ENCODE measurements at regions not wholly inside any gene's neighbourhood (a gene's known extent, or its start where the extent isn't known, plus 50 kb on each side); places are given as distances from the start of the nearest gene placed in this dataset.
A peak's percentile ranks its signal among the peaks of the same experiment; 100 is the strongest.

- in situ Hi-C loops (cut with HindIII; ENCODE audit: low pct_ligation_motif_present, low pct_unique_long_range_greater_than_20kb, low sequenced_read_pairs): no loop called here
- no peak for DNase-seq
Observed at GRCh38 chr5:103938146-103938695, 375.6 kb upstream of the NUDT12 start.

GRCh38 chr5:103929338-103930013 lies 366.9 kb upstream of the NUDT12 start:
- no peak for DNase-seq
- in situ Hi-C loops (cut with HindIII; ENCODE audit: low pct_ligation_motif_present, low pct_unique_long_range_greater_than_20kb, low sequenced_read_pairs): no loop called here

DNA sequence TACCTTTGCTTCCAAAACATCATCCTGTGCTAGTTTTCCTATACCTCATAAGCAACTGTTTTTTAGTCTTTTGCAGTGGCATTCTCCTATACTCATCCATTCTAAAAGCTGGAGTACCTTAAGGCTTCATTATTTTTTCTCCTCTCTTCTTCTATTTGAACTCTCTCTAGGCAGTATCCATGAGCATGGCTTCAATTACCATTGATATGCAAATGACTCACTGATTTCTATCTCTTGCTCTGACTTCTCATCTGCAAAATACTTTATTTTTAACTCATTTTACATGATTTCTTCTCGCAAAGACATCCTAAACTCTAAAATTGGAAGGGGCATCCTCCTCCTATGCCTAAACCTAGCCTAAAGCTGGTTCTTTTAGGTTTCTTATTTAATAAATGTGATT lies 365.1 kb upstream of the NUDT12 start:
- no peak for DNase-seq
- in situ Hi-C loops (cut with HindIII; ENCODE audit: low pct_ligation_motif_present, low pct_unique_long_range_greater_than_20kb, low sequenced_read_pairs): no loop called here

DNA sequence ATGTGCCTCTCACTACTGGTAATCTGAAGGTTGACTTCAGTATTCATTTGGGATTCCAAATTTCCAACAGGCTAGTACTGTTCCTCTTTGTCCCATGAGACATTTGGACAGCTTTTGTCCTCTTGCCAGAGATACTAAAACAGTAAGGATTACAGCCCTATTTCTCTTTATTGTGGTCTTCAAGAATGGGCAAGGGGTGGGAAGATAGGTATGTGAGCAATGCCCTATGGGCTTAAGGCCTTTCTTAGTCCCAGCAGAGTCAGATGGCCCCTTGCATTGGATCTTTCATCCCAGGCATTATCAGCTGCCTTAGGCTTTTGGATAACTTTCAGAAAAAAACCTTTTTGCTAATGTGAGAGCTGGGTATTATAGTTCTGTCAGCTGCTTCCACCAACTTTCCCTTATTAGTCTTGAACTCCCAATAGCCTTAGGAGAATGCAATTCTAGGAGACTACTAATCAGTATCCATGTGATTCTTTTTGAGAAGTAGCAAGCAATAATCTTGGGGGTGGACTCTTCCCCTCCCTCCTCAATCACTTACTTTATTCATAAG lies 361.1 kb upstream of the NUDT12 start:
- no peak for DNase-seq
- in situ Hi-C loops (cut with HindIII; ENCODE audit: low pct_ligation_motif_present, low pct_unique_long_range_greater_than_20kb, low sequenced_read_pairs): no loop called here

GRCh38 chr5:103919506-103919905 lies 356.9 kb upstream of the NUDT12 start:
- no peak for DNase-seq
- in situ Hi-C loops (cut with HindIII; ENCODE audit: low pct_ligation_motif_present, low pct_unique_long_range_greater_than_20kb, low sequenced_read_pairs): no loop called here

DNA sequence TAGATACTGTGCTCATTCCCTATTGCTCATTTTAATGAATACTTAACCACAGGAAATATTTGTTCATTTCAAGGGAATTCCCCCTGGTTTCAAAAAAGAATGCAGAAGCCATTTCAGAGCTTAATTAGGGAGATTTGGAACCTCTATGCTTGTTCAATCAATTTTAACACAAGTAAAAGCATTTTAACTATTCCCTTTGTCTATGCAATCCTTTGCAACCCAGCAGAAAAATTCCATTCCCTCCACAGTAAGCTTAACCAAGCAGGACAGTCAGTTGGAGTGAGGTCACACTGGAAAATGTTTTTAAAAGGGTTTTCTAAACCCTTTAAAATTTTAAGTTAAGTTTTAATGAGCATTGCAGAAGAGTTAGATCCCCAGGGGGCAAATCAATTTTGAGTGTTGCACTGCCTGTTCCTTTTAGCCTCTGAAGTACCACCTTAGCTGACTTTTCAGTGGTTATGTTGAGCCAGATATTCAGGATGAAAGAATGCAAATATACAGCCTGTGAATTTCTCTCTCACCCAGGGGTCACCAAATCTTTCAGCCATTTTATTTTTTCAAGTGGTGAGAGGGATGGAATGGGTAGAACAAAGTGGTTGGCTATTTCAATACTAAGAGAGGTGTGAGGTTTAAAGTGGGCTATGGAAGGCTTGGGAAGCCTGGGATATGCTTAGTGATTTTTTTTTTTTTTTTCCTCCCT lies 356.2 kb upstream of the NUDT12 start:
- in situ Hi-C loops (cut with HindIII; ENCODE audit: low pct_ligation_motif_present, low pct_unique_long_range_greater_than_20kb, low sequenced_read_pairs): no loop called here
- peak; percentile 33 for DNase-seq

DNA sequence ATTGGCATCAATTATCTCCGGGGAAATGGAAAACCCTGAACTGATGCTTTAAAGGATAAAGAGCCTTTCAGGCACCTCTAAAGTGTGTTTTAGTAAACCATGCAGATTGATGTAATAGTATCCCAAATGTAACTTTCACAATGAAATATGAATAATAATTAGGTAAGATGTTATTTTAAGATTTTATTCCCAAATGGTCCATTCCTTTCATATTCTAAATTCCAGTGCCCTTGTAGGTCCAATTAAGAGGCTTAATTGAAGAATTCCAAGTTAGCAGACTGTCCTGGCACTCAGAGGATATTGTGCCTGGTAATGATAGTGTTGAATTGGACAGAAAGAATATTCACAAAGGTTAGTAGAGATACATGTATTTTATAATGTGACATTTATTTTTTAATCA lies 352.5 kb upstream of the NUDT12 start:
- in situ Hi-C loops (cut with HindIII; ENCODE audit: low pct_ligation_motif_present, low pct_unique_long_range_greater_than_20kb, low sequenced_read_pairs): no loop called here
- no peak for DNase-seq

GRCh38 chr5:103910786-103911185 lies 348.2 kb upstream of the NUDT12 start:
- DNase-seq: no peak
- in situ Hi-C loops (cut with HindIII; ENCODE audit: low pct_ligation_motif_present, low pct_unique_long_range_greater_than_20kb, low sequenced_read_pairs): no loop called here

- in situ Hi-C loops (cut with HindIII; ENCODE audit: low pct_ligation_motif_present, low pct_unique_long_range_greater_than_20kb, low sequenced_read_pairs): no loop called here
- no peak for DNase-seq
Observed at GRCh38 chr5:103910011-103910410, 347.4 kb upstream of the NUDT12 start.

DNA sequence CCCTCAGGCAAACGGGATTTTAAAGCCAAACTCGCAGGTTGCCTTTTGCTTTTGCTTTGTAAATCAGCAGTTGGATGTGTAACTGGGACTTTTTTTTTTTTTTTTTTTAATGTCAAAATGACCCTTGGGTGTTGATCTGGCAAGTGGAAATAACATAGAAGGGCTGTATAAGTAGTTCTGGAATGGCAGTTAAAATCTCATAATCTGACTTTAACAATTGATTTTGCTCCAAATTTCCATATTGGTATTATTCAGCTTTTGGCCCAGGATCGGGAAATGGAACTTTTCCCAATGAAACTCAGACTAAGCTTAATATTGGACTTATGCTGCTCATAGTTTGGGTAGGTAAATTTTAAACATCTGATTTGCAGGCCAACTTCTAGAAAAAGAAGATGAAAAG lies 346.8 kb upstream of the NUDT12 start:
- in situ Hi-C loops (cut with HindIII; ENCODE audit: low pct_ligation_motif_present, low pct_unique_long_range_greater_than_20kb, low sequenced_read_pairs): no loop called here
- DNase-seq: no peak

GRCh38 chr5:103908336-103909080 lies 345.9 kb upstream of the NUDT12 start:
- no peak for DNase-seq
- in situ Hi-C loops (cut with HindIII; ENCODE audit: low pct_ligation_motif_present, low pct_unique_long_range_greater_than_20kb, low sequenced_read_pairs): no loop called here

GRCh38 chr5:103907001-103907400 lies 344.4 kb upstream of the NUDT12 start:
- DNase-seq: no peak
- in situ Hi-C loops (cut with HindIII; ENCODE audit: low pct_ligation_motif_present, low pct_unique_long_range_greater_than_20kb, low sequenced_read_pairs): no loop called here

DNA sequence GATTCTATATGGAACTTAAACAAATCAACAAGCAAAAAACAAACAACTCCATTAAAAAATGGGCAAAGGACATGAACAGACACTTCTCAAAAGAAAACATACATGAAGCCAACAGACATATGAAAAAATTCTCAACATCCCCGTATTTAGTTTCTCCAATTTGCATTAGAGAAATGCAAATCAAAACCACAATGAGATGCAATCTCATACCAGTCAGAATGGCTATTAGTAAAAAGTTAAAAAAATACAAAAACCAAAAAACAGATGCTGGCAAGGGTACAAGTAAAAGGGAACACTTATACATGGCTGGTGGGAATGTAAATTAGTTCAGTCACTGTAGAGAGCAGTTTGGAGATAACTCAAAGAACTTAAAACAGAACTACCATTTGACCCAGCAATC lies 342.1 kb upstream of the NUDT12 start:
- DNase-seq: no peak
- in situ Hi-C loops (cut with HindIII; ENCODE audit: low pct_ligation_motif_present, low pct_unique_long_range_greater_than_20kb, low sequenced_read_pairs): no loop called here

- in situ Hi-C loops (cut with HindIII; ENCODE audit: low pct_ligation_motif_present, low pct_unique_long_range_greater_than_20kb, low sequenced_read_pairs): no loop called here
Observed at GRCh38 chr5:103902893-103903292, 340.3 kb upstream of the NUDT12 start.

DNA sequence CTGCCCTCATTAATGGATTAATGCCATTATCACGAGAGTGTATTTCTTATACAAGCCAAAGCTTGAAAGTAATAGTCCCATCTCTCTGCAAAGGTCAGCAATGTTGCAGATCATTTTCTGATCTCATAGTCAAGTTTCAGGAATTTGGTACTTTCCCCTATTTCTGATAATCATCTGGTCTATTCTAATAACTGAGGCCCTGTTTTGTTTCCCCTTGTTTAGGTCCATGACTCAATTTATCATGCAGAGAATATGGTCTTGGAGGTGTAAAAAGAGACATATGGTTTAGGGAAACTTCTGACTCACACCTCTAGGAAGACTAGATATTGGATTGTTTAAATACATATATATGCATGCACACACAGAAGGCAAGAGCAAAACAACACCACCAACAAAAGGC lies 339.3 kb upstream of the NUDT12 start:
- in situ Hi-C loops (cut with HindIII; ENCODE audit: low pct_ligation_motif_present, low pct_unique_long_range_greater_than_20kb, low sequenced_read_pairs): no loop called here
- DNase-seq: no peak

More at GRCh38 chr5:103902893-103903292, 340.3 kb upstream of the NUDT12 start:
- DNase-seq: no peak

DNA sequence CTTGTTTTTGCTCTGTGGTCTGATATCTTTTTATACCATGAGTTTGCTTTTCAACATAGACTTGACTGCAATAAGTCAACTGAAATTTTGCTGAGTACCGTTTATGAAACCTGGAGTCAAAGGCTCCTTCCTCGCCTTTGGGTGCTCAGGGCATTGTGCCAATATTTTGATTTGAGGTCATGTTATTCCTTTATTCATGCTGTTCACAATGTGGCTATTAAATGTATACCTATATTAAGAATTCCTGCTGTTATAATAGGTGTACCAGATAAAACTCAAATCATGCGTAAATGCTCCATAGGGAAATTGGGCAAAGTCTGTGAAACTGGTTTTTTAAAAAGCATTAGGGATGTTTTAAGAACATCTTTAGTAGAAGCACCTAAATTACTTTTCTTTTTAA lies 334.0 kb upstream of the NUDT12 start:
- DNase-seq: no peak
- in situ Hi-C loops (cut with HindIII; ENCODE audit: low pct_ligation_motif_present, low pct_unique_long_range_greater_than_20kb, low sequenced_read_pairs): no loop called here

- no peak for DNase-seq
- in situ Hi-C loops (cut with HindIII; ENCODE audit: low pct_ligation_motif_present, low pct_unique_long_range_greater_than_20kb, low sequenced_read_pairs): no loop called here
Observed at GRCh38 chr5:103895738-103896137, 333.1 kb upstream of the NUDT12 start.

- in situ Hi-C loops (cut with HindIII; ENCODE audit: low pct_ligation_motif_present, low pct_unique_long_range_greater_than_20kb, low sequenced_read_pairs): no loop called here
- no peak for DNase-seq
Observed at GRCh38 chr5:103894882-103895281, 332.3 kb upstream of the NUDT12 start.

DNA sequence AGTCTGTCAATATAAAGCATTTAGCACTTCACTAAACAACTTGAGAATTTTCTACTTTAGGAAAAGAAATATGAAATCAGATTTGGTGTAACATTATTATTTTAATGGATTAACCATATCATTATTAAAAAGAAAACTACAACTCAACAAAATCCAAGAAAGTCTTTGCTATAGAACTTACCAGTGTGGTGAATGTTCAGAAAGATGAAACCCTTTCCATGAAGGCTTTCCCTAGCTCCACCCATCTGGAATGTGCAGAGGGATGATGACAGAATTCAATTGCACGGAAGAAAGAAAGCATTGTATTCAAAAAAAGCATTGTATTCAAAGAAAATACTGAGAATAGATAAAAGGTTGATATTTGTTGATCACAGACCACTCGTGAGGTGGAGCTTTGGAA lies 328.6 kb upstream of the NUDT12 start:
- DNase-seq: no peak
- in situ Hi-C loops (cut with HindIII; ENCODE audit: low pct_ligation_motif_present, low pct_unique_long_range_greater_than_20kb, low sequenced_read_pairs): no loop called here
